Esophagus muscularis mucosa (tissue), 4 donors: ENCODE measurements at regions not wholly inside any gene's neighbourhood (a gene's known extent, or its start where the extent isn't known, plus 50 kb on each side); places are given as distances from the start of the nearest gene placed in this dataset.

Experiments used
- DNase-seq: peaks from one replicate; pipeline ENCODE4 v3.0.0-alpha.2; 2017; ENCODE audit errors: extremely low spot score
- H3K27ac ChIP-seq, 4 donors: fragments of 200-600 bp; sonication (generic); replicated peaks in 1 of 4; 1 replicate in 3 of 4; 2 replicates in 1 of 4; pipeline ENCODE4 v1.5.1; 2016 to 2019; ENCODE audit warnings: mild to moderate bottlenecking in 1 of 4
- H3K27me3 ChIP-seq, 4 donors: fragments of 200-600 bp; sonication (generic); one replicate each; pipeline versions ENCODE4 v1.5.1 to v1.6.0; 2016 to 2019
- H3K36me3 ChIP-seq, 4 donors: fragments of 200-600 bp; sonication (generic); one replicate each; pipeline ENCODE4 v1.5.1; 2016 to 2019
- H3K4me1 ChIP-seq, 4 donors: fragments of 200-600 bp; sonication (generic); one replicate each; pipeline ENCODE4 v1.5.1; 2016 to 2019
- H3K4me3 ChIP-seq, 4 donors: fragments of 200-600 bp; sonication (generic); 1 replicate in 2 of 4; 2 replicates in 2 of 4; pipeline ENCODE4 v1.5.1; 2016 to 2019; ENCODE audit warnings: mild to moderate bottlenecking in 4 of 4, moderate library complexity in 1 of 4
- H3K9me3 ChIP-seq, 4 donors: fragments of 200-600 bp; sonication (generic); 1 replicate in 3 of 4; 2 replicates in 1 of 4; pipeline ENCODE4 v1.5.1; 2016 to 2019
- CTCF ChIP-seq, 3 experiments: fragments of 200-600 bp in 2 of 3; fragments of 450-650 bp in 1 of 3; sonication (generic) in 2 of 3; IDR thresholded peaks; one replicate each; pipeline ENCODE4 v1.5.1; 2017 to 2019; ENCODE audit warnings: antibody characterized with exemption in 3 of 3, mild to moderate bottlenecking in 2 of 3, moderate library complexity in 1 of 3
- EP300 ChIP-seq: sonication (generic); formaldehyde crosslinking; IDR thresholded peaks from one replicate; pipeline ENCODE4 v1.6.1; 2017; ENCODE audit warnings: antibody characterized with exemption
- POLR2A ChIP-seq: fragments of 450-650 bp; IDR thresholded peaks from one replicate; pipeline ENCODE4 v1.6.1; 2017; ENCODE audit warnings: antibody characterized with exemption, moderate library complexity, mild to moderate bottlenecking, low read depth
- POLR2AphosphoS5 ChIP-seq, 2 donors: sonication (generic); formaldehyde crosslinking; IDR thresholded peaks; one replicate each; pipeline ENCODE4 v1.6.1; 2017; ENCODE audit warnings: antibody characterized with exemption in 2 of 2
- WGBS: methylation state at CpG from one replicate; pipeline ENCODE4 v1.1.5; 2018; 5-methylcytosine and 5-hydroxymethylcytosine counted together
- intact Hi-C: fragments of 100-400 bp; cut with DNase I; formaldehyde crosslinking; loops from one replicate; pipeline ENCODE4 v1.15.1; 2023

GRCh38 chr1:54497338-54497737 lies 50.7 kb upstream of the ACOT11 start:
- WGBS: 93% methylated on average over 6 of the region's 6 CpGs
- H3K4me3 ChIP-seq: no peak overlapping the region
- H3K27me3 ChIP-seq: peaks cover 0 to 17% (median 0%) of the 10 kb centered on the region in 4 donors
- H3K4me1 ChIP-seq: peaks cover 13 to 18% (median 17%) of the 10 kb centered on the region in 4 donors
- H3K9me3 ChIP-seq: no peaks in the 10 kb centered on the region
- no peak overlapping the region for H3K27ac ChIP-seq
- DNase-seq: no peak
- intact Hi-C loops: loop anchor here (5.0 to 10.0 kb wide), 3 partner anchors 45 to 315 kb away; partner anchors contain the start of gene TTC4
- TF ChIP-seq POLR2A (no peak), CTCF (IDR thresholded peaks at IDR 0.05) (no peak), POLR2AphosphoS5 (IDR thresholded peaks at IDR 0.05) (no peak), EP300 (no peak)
- no peaks in the 10 kb centered on the region for H3K36me3 ChIP-seq

GRCh38 chr1:54495954-54496353 lies 52.1 kb upstream of the ACOT11 start:
- intact Hi-C loops: loop anchor here (5.0 to 10.0 kb wide), 3 partner anchors 46 to 316 kb away; partner anchors contain the start of gene TTC4
- H3K9me3 ChIP-seq: no peaks in the 10 kb centered on the region
- 89% methylated on average over 7 of the region's 7 CpGs for WGBS
- H3K36me3 ChIP-seq: no peaks in the 10 kb centered on the region
- H3K27ac ChIP-seq: no peak overlapping the region
- no peak overlapping the region for H3K4me3 ChIP-seq
- H3K27me3 ChIP-seq: peaks cover 0 to 17% (median 0%) of the 10 kb centered on the region in 4 donors
- TF ChIP-seq CTCF (IDR thresholded peaks at IDR 0.05): no peak
- TF ChIP-seq POLR2A: no peak
- TF ChIP-seq POLR2AphosphoS5 (IDR thresholded peaks at IDR 0.05): no peak
- TF ChIP-seq EP300: no peak
- H3K4me1 ChIP-seq: peaks cover 13 to 21% (median 18%) of the 10 kb centered on the region in 4 donors
- DNase-seq: no peak

- Histone ChIP-seq H3K27me3 (peaks cover 0 to 2% (median 0%) of the 10 kb centered on the region in 4 donors), H3K27ac (no peak overlapping the region), H3K4me3 (no peak overlapping the region), H3K4me1 (peaks cover 13 to 21% (median 19%) of the 10 kb centered on the region in 4 donors), H3K9me3 (no peaks in the 10 kb centered on the region), H3K36me3 (no peaks in the 10 kb centered on the region)
- WGBS: 84% methylated on average over 2 of the region's 2 CpGs
- TF ChIP-seq POLR2A: no peak
- intact Hi-C loops: loop anchor here (5.0 to 10.0 kb wide), 3 partner anchors 221 to 421 kb away; partner anchors contain the start of gene TTC4
- DNase-seq: no peak
Measured at GRCh38 chr1:54493608-54494007, 54.4 kb upstream of the ACOT11 start.

- intact Hi-C loops: loop anchor here (5.0 to 10.0 kb wide), 3 partner anchors 224 to 418 kb away; partner anchors contain the start of gene TTC4
- H3K4me3 ChIP-seq: no peak overlapping the region
- H3K36me3 ChIP-seq: no peaks in the 10 kb centered on the region
- H3K27ac ChIP-seq: peak overlapping the region; percentile 15 to 93 (median 58)
- H3K27me3 ChIP-seq: no peaks in the 10 kb centered on the region
- TF ChIP-seq CTCF (IDR thresholded peaks at IDR 0.05): no peak
- TF ChIP-seq EP300: no peak
- no peak for TF ChIP-seq POLR2A
- TF ChIP-seq POLR2AphosphoS5 (IDR thresholded peaks at IDR 0.05): no peak
- H3K9me3 ChIP-seq: no peaks in the 10 kb centered on the region
- DNase-seq: no peak
- WGBS: 33% methylated on average over 13 of the region's 22 CpGs
- H3K4me1 ChIP-seq: peaks cover 27 to 40% (median 36%) of the 10 kb centered on the region in 4 donors
Measured at GRCh38 chr1:54490361-54491248, 57.4 kb upstream of the ACOT11 start.

- H3K4me3 ChIP-seq: peak overlapping the region; percentile 59 to 71 (median 66)
- no peak for TF ChIP-seq CTCF (IDR thresholded peaks at IDR 0.05)
- TF ChIP-seq POLR2AphosphoS5 (IDR thresholded peaks at IDR 0.05): no peak
- TF ChIP-seq POLR2A: no peak
- no peak for TF ChIP-seq EP300
- WGBS: 26% methylated on average over 6 of the region's 10 CpGs
- intact Hi-C loops: loop anchor here (1.0 to 10.0 kb wide), 7 partner anchors 162 to 417 kb away; partner anchors contain the start of genes CYB5RL, MRPL37 and TTC4
- peak overlapping the region; percentile 92 to 95 (median 94) for H3K27ac ChIP-seq
- peaks cover 27 to 42% (median 38%) of the 10 kb centered on the region in 4 donors for H3K4me1 ChIP-seq
- H3K36me3 ChIP-seq: no peaks in the 10 kb centered on the region
- DNase-seq: no peak
- H3K9me3 ChIP-seq: no peaks in the 10 kb centered on the region
- no peaks in the 10 kb centered on the region for H3K27me3 ChIP-seq
Measured at GRCh38 chr1:54489627-54490250, 58.3 kb upstream of the ACOT11 start.
